Umbilical cord (tissue), 1 donor: ENCODE measurements at regions not wholly inside any gene's neighbourhood (a gene's known extent, or its start where the extent isn't known, plus 50 kb on each side); places are given as distances from the start of the nearest gene placed in this dataset.

Experiments
- DNase-seq: peaks from one replicate; pipeline ENCODE4 v3.0.0-alpha.2; 2015; ENCODE audit warnings: low spot score

- peak; percentile 53 for DNase-seq
Observed at GRCh38 chr7:46580766-46581165, 659.7 kb upstream of the IGFBP3 start.

- DNase-seq = no peak
Observed at GRCh38 chr7:46577394-46577793, 656.3 kb upstream of the IGFBP3 start.

GRCh38 chr7:46576950-46577349, 655.9 kb upstream of the IGFBP3 start:
- peak; percentile 37 for DNase-seq

GRCh38 chr7:46572691-46573090, 651.6 kb upstream of the IGFBP3 start:
- DNase-seq = peak; percentile 46

GRCh38 chr7:46571996-46572395, 650.9 kb upstream of the IGFBP3 start:
- no peak for DNase-seq

- DNase-seq = peak; percentile 65
Observed at GRCh38 chr7:46569133-46569465, 648.0 kb upstream of the IGFBP3 start.

- no peak for DNase-seq
Observed at GRCh38 chr7:46568420-46569132, 647.5 kb upstream of the IGFBP3 start.

GRCh38 chr7:46567858-46568257, 646.8 kb upstream of the IGFBP3 start:
- no peak for DNase-seq

GRCh38 chr7:46566097-46566774, 645.2 kb upstream of the IGFBP3 start:
- DNase-seq = peak; percentile 69

- peak; percentile 82 for DNase-seq
Observed at GRCh38 chr7:46565253-46566096, 644.4 kb upstream of the IGFBP3 start.

GRCh38 chr7:46559194-46559832, 638.2 kb upstream of the IGFBP3 start:
- peak; percentile 66 for DNase-seq

- peak; percentile 54 for DNase-seq
Observed at GRCh38 chr7:46558482-46559193, 637.6 kb upstream of the IGFBP3 start.

- no peak for DNase-seq
Observed at GRCh38 chr7:46557781-46558180, 636.7 kb upstream of the IGFBP3 start.

GRCh38 chr7:46557295-46557711, 636.2 kb upstream of the IGFBP3 start:
- peak; percentile 89 for DNase-seq

GRCh38 chr7:46554688-46555422, 633.8 kb upstream of the IGFBP3 start:
- no peak for DNase-seq

GRCh38 chr7:46551603-46552002, 630.5 kb upstream of the IGFBP3 start:
- DNase-seq = no peak

- no peak for DNase-seq
Observed at GRCh38 chr7:46550864-46551263, 629.8 kb upstream of the IGFBP3 start.

GRCh38 chr7:46549892-46550639, 629.0 kb upstream of the IGFBP3 start:
- DNase-seq = no peak

GRCh38 chr7:46549347-46549746, 628.3 kb upstream of the IGFBP3 start:
- DNase-seq = no peak

GRCh38 chr7:46547044-46547443, 626.0 kb upstream of the IGFBP3 start:
- DNase-seq = no peak
